ENCODE measurements at regions not wholly inside any gene's neighbourhood (a gene's known extent, or its start where the extent isn't known, plus 50 kb on each side); places are given as distances from the start of the nearest gene placed in this dataset.

DNA sequence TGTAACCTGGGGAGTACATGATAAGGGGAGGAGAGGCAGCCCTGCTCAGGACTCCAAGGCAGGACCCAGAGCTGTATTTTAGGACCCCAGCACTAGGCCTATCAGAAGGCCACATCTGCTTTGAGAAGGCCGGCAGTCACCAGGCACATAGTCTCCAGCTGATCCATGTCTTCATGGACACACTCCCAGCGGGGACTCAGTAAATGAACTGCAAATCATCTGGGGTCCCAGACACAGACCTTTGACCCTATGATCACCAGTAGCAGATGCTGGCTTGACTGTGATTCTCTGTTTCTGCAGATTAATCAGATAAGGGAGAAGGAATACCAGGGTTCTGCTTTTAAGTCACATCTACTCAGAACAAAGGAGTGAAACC lies 341.4 kb upstream of the PODXL start:
- TF ChIP-seq ZNF384 (IDR thresholded peaks at IDR 0.05) (no peak), L3MBTL2 (conservative IDR thresholded peaks at IDR 0.05) (no peak), BHLHE40 (IDR thresholded peaks at IDR 0.05; ENCODE audit: borderline replicate concordance) (no peak), LEF1 (IDR thresholded peaks at IDR 0.05; ENCODE audit: borderline replicate concordance) (no peak), FOXM1 (IDR thresholded peaks at IDR 0.05; ENCODE audit: borderline replicate concordance) (no peak), FOXA1 (IDR thresholded peaks at IDR 0.05) (no peak), CTBP1 (IDR thresholded peaks at IDR 0.05; ENCODE audit: borderline replicate concordance) (no peak), SP1 (IDR thresholded peaks at IDR 0.05) (no peak), TARDBP (IDR thresholded peaks at IDR 0.05) (no peak), NFRKB (IDR thresholded peaks at IDR 0.05) (no peak), ARNT (IDR thresholded peaks at IDR 0.05) (no peak)
- TF ChIP-seq, protein P1, sequence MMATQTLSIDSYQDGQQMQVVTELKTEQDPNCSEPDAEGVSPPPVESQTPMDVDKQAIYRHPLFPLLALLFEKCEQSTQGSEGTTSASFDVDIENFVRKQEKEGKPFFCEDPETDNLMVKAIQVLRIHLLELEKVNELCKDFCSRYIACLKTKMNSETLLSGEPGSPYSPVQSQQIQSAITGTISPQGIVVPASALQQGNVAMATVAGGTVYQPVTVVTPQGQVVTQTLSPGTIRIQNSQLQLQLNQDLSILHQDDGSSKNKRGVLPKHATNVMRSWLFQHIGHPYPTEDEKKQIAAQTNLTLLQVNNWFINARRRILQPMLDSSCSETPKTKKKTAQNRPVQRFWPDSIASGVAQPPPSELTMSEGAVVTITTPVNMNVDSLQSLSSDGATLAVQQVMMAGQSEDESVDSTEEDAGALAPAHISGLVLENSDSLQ (IDR thresholded peaks at IDR 0.05) = no peak
